ENCODE measurements at regions not wholly inside any gene's neighbourhood (a gene's known extent, or its start where the extent isn't known, plus 50 kb on each side); places are given as distances from the start of the nearest gene placed in this dataset.

DNA sequence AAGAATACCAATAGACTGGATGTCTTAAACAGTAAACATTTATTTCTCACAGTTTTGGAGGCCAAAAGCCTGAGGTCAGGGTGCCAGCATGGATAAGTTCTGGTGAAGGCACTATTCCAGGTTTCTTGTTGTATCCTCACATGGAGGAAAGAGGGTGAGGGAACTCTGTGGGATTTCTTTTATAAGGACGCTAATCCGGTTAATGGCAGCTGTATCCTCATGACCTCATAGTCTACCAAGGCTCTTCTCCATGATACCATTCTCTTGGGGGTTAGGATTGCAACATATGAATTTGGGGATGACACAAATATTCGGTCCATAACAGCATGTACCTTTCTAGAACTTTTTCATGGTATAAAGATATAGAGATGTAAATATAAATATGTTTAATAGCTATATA, 412.0 kb downstream of the LMO7 start:
- TF ChIP-seq, protein P1, sequence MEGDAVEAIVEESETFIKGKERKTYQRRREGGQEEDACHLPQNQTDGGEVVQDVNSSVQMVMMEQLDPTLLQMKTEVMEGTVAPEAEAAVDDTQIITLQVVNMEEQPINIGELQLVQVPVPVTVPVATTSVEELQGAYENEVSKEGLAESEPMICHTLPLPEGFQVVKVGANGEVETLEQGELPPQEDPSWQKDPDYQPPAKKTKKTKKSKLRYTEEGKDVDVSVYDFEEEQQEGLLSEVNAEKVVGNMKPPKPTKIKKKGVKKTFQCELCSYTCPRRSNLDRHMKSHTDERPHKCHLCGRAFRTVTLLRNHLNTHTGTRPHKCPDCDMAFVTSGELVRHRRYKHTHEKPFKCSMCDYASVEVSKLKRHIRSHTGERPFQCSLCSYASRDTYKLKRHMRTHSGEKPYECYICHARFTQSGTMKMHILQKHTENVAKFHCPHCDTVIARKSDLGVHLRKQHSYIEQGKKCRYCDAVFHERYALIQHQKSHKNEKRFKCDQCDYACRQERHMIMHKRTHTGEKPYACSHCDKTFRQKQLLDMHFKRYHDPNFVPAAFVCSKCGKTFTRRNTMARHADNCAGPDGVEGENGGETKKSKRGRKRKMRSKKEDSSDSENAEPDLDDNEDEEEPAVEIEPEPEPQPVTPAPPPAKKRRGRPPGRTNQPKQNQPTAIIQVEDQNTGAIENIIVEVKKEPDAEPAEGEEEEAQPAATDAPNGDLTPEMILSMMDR (IDR thresholded peaks at IDR 0.05) = no peak
- TF ChIP-seq POLR2AphosphoS5 (IDR thresholded peaks at IDR 0.05) = no peak
- no peak for TF ChIP-seq POLR2A (IDR thresholded peaks at IDR 0.05; ENCODE audit: low read depth)
